LNCaP clone FGC (cell line): ENCODE measurements at regions not wholly inside any gene's neighbourhood (a gene's known extent, or its start where the extent isn't known, plus 50 kb on each side); places are given as distances from the start of the nearest gene placed in this dataset.

ENCODE experiments used
- DNase-seq: peaks from one replicate; pipeline ENCODE4 v3.0.0-alpha.2; 2011; ENCODE audit warnings: low read depth
- H3K4me3 ChIP-seq: 2 replicates; pipeline ENCODE4 v1.5.1; 2011; ENCODE audit warnings: mild to moderate bottlenecking, low read depth, low read length, control low read depth
- TF ChIP-seq, protein P1 (sequence below): IDR thresholded peaks from 2 replicates; pipeline ENCODE4 v1.5.1; 2012; ENCODE audit warnings: mild to moderate bottlenecking; ENCODE audit not compliant: control insufficient read depth, insufficient read depth; ENCODE audit errors: extremely low read depth

DNA sequence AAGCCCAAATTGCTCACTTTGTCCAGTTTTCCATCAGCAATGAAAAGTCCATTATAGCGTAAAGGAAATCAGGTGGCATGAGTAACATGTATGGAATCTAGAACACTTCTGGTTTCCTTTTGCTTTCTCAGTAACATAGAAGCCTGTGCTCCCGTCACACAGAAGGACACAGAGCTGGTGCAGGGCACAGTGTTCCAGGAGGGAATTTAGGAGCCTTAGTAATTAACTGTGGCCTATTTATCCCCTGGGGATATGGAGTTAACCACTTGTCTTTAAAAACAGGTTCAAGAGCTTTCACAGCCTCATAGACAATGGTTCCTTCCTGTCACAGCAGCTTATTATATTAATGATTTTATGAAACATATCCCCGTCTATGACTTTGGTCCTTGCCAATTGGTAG is 189.9 kb downstream of the NEBL start:
- H3K4me3 ChIP-seq = no peak overlapping the region
- TF ChIP-seq, protein P1, sequence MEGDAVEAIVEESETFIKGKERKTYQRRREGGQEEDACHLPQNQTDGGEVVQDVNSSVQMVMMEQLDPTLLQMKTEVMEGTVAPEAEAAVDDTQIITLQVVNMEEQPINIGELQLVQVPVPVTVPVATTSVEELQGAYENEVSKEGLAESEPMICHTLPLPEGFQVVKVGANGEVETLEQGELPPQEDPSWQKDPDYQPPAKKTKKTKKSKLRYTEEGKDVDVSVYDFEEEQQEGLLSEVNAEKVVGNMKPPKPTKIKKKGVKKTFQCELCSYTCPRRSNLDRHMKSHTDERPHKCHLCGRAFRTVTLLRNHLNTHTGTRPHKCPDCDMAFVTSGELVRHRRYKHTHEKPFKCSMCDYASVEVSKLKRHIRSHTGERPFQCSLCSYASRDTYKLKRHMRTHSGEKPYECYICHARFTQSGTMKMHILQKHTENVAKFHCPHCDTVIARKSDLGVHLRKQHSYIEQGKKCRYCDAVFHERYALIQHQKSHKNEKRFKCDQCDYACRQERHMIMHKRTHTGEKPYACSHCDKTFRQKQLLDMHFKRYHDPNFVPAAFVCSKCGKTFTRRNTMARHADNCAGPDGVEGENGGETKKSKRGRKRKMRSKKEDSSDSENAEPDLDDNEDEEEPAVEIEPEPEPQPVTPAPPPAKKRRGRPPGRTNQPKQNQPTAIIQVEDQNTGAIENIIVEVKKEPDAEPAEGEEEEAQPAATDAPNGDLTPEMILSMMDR = no peak
- no peak for DNase-seq

DNA sequence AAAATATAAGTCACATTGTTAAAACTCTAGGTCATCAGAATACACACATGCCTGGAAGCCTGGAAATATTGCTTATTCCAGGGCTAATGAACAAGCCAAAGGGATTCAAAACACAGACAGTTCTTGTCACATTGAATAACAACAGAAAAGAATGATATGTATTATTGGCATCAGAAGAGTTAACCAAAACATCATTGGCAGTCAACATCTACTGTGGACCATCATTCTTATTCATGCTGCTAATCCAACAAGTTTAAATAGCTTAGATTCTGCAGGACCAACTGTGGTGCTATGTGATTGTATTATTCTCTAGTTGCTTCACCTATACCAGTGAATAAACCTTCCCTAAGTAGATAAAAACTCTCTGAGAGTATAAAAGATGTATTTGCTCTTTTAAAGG is 198.3 kb downstream of the NEBL start:
- DNase-seq = no peak

DNA sequence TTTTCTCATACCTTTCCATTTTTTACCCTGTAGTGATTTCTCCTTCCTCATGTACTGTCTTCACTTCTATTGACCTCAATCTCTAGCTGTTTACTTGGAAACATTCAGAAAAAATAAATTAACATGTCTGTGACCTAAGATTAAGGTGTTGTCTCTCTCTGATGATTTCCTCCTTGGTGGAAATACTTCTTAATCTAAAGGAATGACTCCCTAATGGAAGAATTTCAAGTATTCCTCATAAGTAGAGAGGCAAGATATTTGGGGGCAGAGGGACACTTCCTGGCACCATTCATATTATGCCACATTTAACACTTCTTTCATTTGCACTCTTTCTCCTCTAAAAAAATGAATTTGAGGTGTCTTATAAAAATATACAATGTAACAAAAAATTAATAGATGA is 202.8 kb downstream of the NEBL start:
- TF ChIP-seq, protein P1 = no peak
- no peak for DNase-seq
- no peak overlapping the region for H3K4me3 ChIP-seq

More for the DNA sequence above, 198.3 kb downstream of the NEBL start:
- no peak overlapping the region for H3K4me3 ChIP-seq
- TF ChIP-seq, protein P1 = no peak

- DNase-seq = no peak
- no peak overlapping the region for H3K4me3 ChIP-seq
- TF ChIP-seq, protein P1 = no peak
Measured at GRCh38 chr10:20688797-20689544, 208.1 kb downstream of the NEBL start.

DNA sequence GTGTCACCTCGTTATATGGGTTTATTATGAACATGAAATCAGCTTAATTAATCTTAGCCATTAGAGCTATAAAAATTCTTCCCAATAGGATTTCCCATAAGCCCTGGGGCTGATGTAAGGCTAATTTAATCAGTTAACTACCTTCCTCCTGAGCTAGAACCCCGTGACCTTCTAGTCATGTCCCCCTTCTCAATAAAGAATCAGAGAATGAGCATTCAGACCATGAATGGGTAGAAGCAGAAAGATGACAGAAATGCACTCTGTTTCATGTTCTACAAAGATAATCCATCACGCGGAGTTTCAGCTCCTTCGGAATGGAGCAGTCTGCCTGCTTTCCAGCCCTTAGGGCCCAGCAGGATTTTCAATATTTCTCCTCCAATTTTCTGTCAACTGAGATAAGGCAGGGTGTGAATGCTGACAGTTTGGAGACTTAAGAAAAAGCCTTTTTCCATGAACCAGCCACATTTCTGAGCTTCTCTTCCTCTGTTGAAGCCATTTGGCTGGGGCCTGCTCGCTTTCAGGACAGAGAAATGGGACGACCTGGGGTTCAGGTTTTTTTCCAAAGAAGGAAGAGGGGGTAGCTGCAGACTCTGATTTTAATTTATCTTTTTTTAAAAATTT is 211.0 kb downstream of the NEBL start:
- TF ChIP-seq, protein P1 = no peak
- H3K4me3 ChIP-seq = no peak overlapping the region
- no peak for DNase-seq

- no peak overlapping the region for H3K4me3 ChIP-seq
- TF ChIP-seq, protein P1 = no peak
- DNase-seq = no peak
Measured at GRCh38 chr10:20685462-20685861, 211.6 kb downstream of the NEBL start.
